ENCODE measurements at regions not wholly inside any gene's neighbourhood (a gene's known extent, or its start where the extent isn't known, plus 50 kb on each side); places are given as distances from the start of the nearest gene placed in this dataset.

DNA sequence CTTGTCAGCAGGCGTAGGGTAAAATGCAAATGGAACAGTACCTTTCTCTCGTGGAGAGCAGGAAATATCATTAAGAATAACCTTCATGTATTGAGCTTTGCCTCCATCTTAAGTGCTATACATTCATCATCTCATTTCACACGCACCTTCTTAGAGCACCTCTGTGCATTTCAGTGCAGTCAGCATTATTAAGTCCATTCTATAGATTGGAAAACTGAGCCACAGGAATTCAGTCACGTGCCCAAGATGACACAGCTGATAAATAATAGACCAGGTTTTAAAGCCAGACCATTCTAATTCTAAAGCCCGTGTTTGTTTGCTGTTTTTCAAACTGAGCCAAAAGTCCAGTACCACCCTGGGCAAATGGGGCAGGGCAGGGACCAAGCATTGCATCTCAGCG lies 109.2 kb upstream of the WWC1 start:
- intact Hi-C loops (cut with micrococcal nuclease) = no loop called here

DNA sequence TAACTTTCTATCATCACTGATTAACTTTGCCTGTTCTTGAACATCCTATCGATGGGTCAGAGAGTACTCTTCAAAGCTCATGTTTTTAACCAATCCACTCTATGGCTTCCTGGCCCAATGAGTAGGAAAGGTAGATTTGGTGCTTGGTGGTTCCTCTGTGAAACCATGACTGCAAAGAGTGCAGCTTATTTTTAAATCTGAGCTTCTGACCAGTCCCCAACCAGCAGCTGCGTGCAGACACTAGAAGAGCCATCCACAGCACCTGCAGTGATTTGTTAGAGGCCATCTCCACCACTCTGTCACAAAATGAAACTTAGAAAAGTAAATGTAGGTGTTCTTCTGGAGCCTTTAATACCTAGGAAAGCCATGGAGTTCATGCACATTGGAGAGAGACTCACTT lies 107.3 kb upstream of the WWC1 start:
- no peak overlapping the region for H2AFZ ChIP-seq (ENCODE audit: insufficient read depth, low read depth, low read length, poor library complexity, severe bottlenecking)
- no peak overlapping the region for H3K9ac ChIP-seq (ENCODE audit: insufficient read depth, low read length, poor library complexity, severe bottlenecking)
- no peak for DNase-seq
- no peaks in the 10 kb centered on the region for H3K4me1 Mint-ChIP-seq
- no peaks in the 10 kb centered on the region for H3K4me1 ChIP-seq (ENCODE audit: control insufficient read depth in 1 of 2, insufficient read depth in 2 of 2, low read length in 2 of 2)
- H3K36me3 Mint-ChIP-seq = no peaks in the 10 kb centered on the region
- H3K27me3 Mint-ChIP-seq (ENCODE audit: low read depth in 3 of 3) = peaks cover 0 to 2% (median 0%) of the 10 kb centered on the region in 3 donors
- H3K27ac ChIP-seq (ENCODE audit: low read depth in 1 of 2, low read length in 2 of 2) = no peak overlapping the region
- H3K79me2 ChIP-seq (ENCODE audit: insufficient read depth, low read length) = no peaks in the 10 kb centered on the region
- no peaks in the 10 kb centered on the region for H3K9me3 ChIP-seq (replicated peaks in 1 of 2; ENCODE audit: control insufficient read depth in 1 of 2, insufficient read depth in 1 of 2, low read length in 2 of 2)
- H3K9me3 Mint-ChIP-seq = peaks cover 0 to 3% (median 1%) of the 10 kb centered on the region in 7 donors
- no peak overlapping the region for H3K4me3 Mint-ChIP-seq
- no peaks in the 10 kb centered on the region for H3K27me3 ChIP-seq (ENCODE audit: control insufficient read depth in 2 of 2, insufficient read depth in 2 of 2, low read length in 2 of 2)
- H3K4me2 ChIP-seq (replicated peaks; ENCODE audit: extremely low read depth, low read length, poor library complexity, severe bottlenecking) = no peak overlapping the region
- WGBS (ENCODE audit: insufficient coverage) = no CpG with 5 or more reads among the region's 2 CpGs
- H3K27ac Mint-ChIP-seq = no peak overlapping the region
- intact Hi-C loops (cut with micrococcal nuclease) = no loop called here
- no peaks in the 10 kb centered on the region for H4K20me1 ChIP-seq (ENCODE audit: insufficient read depth, low read length)
- no peak overlapping the region for H3K4me3 ChIP-seq (replicated peaks in 1 of 3; ENCODE audit: low read depth in 2 of 3, low read length in 3 of 3)
- H3K36me3 ChIP-seq (replicated peaks in 1 of 2; ENCODE audit: control insufficient read depth in 1 of 2, insufficient read depth in 2 of 2, low read length in 2 of 2) = no peaks in the 10 kb centered on the region
- TF ChIP-seq, protein P1, sequence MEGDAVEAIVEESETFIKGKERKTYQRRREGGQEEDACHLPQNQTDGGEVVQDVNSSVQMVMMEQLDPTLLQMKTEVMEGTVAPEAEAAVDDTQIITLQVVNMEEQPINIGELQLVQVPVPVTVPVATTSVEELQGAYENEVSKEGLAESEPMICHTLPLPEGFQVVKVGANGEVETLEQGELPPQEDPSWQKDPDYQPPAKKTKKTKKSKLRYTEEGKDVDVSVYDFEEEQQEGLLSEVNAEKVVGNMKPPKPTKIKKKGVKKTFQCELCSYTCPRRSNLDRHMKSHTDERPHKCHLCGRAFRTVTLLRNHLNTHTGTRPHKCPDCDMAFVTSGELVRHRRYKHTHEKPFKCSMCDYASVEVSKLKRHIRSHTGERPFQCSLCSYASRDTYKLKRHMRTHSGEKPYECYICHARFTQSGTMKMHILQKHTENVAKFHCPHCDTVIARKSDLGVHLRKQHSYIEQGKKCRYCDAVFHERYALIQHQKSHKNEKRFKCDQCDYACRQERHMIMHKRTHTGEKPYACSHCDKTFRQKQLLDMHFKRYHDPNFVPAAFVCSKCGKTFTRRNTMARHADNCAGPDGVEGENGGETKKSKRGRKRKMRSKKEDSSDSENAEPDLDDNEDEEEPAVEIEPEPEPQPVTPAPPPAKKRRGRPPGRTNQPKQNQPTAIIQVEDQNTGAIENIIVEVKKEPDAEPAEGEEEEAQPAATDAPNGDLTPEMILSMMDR (IDR thresholded peaks at IDR 0.05) = no peak

More for the DNA sequence above, 109.2 kb upstream of the WWC1 start:
- no peak overlapping the region for H3K27ac Mint-ChIP-seq
- no peak for DNase-seq
- Histone ChIP-seq H3K27me3 (ENCODE audit: control insufficient read depth in 2 of 2, insufficient read depth in 2 of 2, low read length in 2 of 2) (no peaks in the 10 kb centered on the region), H3K27ac (ENCODE audit: low read depth in 1 of 2, low read length in 2 of 2) (no peak overlapping the region), H2AFZ (ENCODE audit: insufficient read depth, low read depth, low read length, poor library complexity, severe bottlenecking) (no peak overlapping the region), H3K9ac (ENCODE audit: insufficient read depth, low read length, poor library complexity, severe bottlenecking) (no peak overlapping the region), H3K9me3 (replicated peaks in 1 of 2; ENCODE audit: control insufficient read depth in 1 of 2, insufficient read depth in 1 of 2, low read length in 2 of 2) (no peaks in the 10 kb centered on the region), H3K4me3 (replicated peaks in 1 of 3; ENCODE audit: low read depth in 2 of 3, low read length in 3 of 3) (no peak overlapping the region), H3K4me2 (replicated peaks; ENCODE audit: extremely low read depth, low read length, poor library complexity, severe bottlenecking) (no peak overlapping the region), H3K36me3 (replicated peaks in 1 of 2; ENCODE audit: control insufficient read depth in 1 of 2, insufficient read depth in 2 of 2, low read length in 2 of 2) (no peaks in the 10 kb centered on the region), H4K20me1 (ENCODE audit: insufficient read depth, low read length) (no peaks in the 10 kb centered on the region), H3K79me2 (ENCODE audit: insufficient read depth, low read length) (no peaks in the 10 kb centered on the region), H3K4me1 (ENCODE audit: control insufficient read depth in 1 of 2, insufficient read depth in 2 of 2, low read length in 2 of 2) (no peaks in the 10 kb centered on the region)
- H3K4me3 Mint-ChIP-seq = no peak overlapping the region
- H3K9me3 Mint-ChIP-seq = peaks cover 0 to 3% (median 2%) of the 10 kb centered on the region in 7 donors
- 91% methylated on average over 5 of the region's 6 CpGs for WGBS (ENCODE audit: insufficient coverage)
- H3K27me3 Mint-ChIP-seq (ENCODE audit: low read depth in 3 of 3) = peaks cover 1 to 3% (median 2%) of the 10 kb centered on the region in 3 donors
- H3K4me1 Mint-ChIP-seq = no peaks in the 10 kb centered on the region
- TF ChIP-seq, protein P1 (IDR thresholded peaks at IDR 0.05) = no peak
- H3K36me3 Mint-ChIP-seq = no peaks in the 10 kb centered on the region

Data from CD14-positive monocyte (primary cell).